Right atrium auricular region (tissue), 2 donors: ENCODE measurements at regions not wholly inside any gene's neighbourhood (a gene's known extent, or its start where the extent isn't known, plus 50 kb on each side); places are given as distances from the start of the nearest gene placed in this dataset.

Source experiments
- DNase-seq: peaks from one replicate; pipeline ENCODE4 v3.0.0-alpha.2; 2019; ENCODE audit warnings: low spot score
- H3K27ac ChIP-seq, 2 donors: fragments of 200-600 bp; sonication (generic); 1 replicate in 1 of 2; 2 replicates in 1 of 2; pipeline ENCODE4 v1.5.1; 2016 to 2019
- H3K27me3 ChIP-seq, 2 donors: fragments of 200-600 bp; sonication (generic); one replicate each; pipeline versions ENCODE4 v1.5.1 to v1.6.0; 2017 to 2019
- H3K36me3 ChIP-seq: fragments of 200-600 bp; sonication (generic); one replicate; pipeline ENCODE4 v1.5.1; 2016
- H3K4me1 ChIP-seq, 2 donors: fragments of 200-600 bp; sonication (generic); one replicate each; pipeline versions ENCODE4 v1.5.1 to v1.6.0; 2017 to 2019
- H3K4me3 ChIP-seq, 2 donors: fragments of 200-600 bp; sonication (generic); 1 replicate in 1 of 2; 2 replicates in 1 of 2; pipeline ENCODE4 v1.5.1; 2017 to 2019; ENCODE audit warnings: mild to moderate bottlenecking in 1 of 2, moderate library complexity in 1 of 2
- H3K9me3 ChIP-seq, 2 donors: fragments of 200-600 bp; sonication (generic); one replicate each; pipeline ENCODE4 v1.5.1; 2019
- CTCF ChIP-seq, 2 donors: fragments of 200-600 bp; sonication (generic); IDR thresholded peaks; one replicate each; pipeline ENCODE4 v1.5.1; 2019; ENCODE audit warnings: antibody characterized with exemption in 2 of 2

DNA sequence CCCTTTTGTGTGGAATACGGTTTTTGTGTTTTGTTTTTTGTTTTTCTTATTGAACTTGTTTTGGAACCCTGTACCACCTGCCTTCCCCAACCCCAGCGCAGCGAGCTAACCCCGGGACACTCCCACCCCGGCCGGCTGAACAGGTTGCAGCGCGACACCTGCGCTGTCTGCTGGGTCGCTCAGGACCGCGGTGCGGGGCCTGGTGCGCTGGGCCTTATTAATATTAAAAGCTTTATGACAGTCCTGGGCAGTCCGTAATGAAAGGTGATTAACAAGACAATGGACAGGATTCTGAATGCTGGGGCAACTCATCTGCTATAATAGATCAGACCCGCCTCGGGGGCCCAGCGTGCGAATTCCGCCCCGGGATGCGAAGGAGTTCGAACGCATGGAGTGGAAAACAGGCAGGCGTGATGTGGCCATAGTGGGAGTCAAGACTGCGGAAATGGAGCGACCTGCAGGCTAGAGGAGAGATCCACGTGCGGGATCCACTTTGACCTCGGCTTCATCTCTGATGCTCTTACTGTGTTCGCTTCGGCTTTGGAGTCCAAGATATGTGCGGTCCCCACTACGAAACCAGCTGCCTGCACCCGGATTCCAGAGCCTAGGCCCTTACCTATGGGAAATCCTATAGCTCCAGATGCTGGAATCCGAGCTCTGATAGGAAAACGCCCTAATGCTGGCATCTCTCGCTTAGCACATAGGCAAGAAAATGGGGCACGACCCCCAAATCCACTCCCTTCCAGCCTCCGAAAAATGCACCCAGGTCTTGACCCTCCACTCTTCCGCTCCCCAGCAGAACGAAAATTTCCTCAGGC is 69.0 kb upstream of the TMEM33 start:
- no peak for DNase-seq
- no peak overlapping the region for H3K4me3 ChIP-seq
- no peak overlapping the region for H3K27ac ChIP-seq
- H3K9me3 ChIP-seq = peaks cover 0 to 9% of the 10 kb centered on the region in 2 donors
- peaks cover 21 to 25% of the 10 kb centered on the region in 2 donors for H3K27me3 ChIP-seq
- no peaks in the 10 kb centered on the region for H3K36me3 ChIP-seq
- H3K4me1 ChIP-seq = peaks cover 0 to 23% of the 10 kb centered on the region in 2 donors
- TF ChIP-seq CTCF (IDR thresholded peaks at IDR 0.05) = no peak

GRCh38 chr4:41865306-41865980 is 69.8 kb upstream of the TMEM33 start:
- H3K4me3 ChIP-seq = no peak overlapping the region
- H3K36me3 ChIP-seq = no peaks in the 10 kb centered on the region
- peaks cover 0 to 23% of the 10 kb centered on the region in 2 donors for H3K4me1 ChIP-seq
- H3K9me3 ChIP-seq = peaks cover 0 to 9% of the 10 kb centered on the region in 2 donors
- no peak for TF ChIP-seq CTCF (IDR thresholded peaks at IDR 0.05)
- no peak overlapping the region for H3K27ac ChIP-seq
- peaks cover 21 to 25% of the 10 kb centered on the region in 2 donors for H3K27me3 ChIP-seq
- no peak for DNase-seq

GRCh38 chr4:41859087-41859486 is 76.1 kb upstream of the TMEM33 start:
- Histone ChIP-seq H3K36me3 (no peaks in the 10 kb centered on the region), H3K4me1 (no peaks in the 10 kb centered on the region), H3K27ac (no peak overlapping the region), H3K9me3 (peaks cover 0 to under 1% of the 10 kb centered on the region in 2 donors), H3K4me3 (no peak overlapping the region), H3K27me3 (no peaks in the 10 kb centered on the region)
- no peak for DNase-seq
- TF ChIP-seq CTCF (IDR thresholded peaks at IDR 0.05) = no peak

DNA sequence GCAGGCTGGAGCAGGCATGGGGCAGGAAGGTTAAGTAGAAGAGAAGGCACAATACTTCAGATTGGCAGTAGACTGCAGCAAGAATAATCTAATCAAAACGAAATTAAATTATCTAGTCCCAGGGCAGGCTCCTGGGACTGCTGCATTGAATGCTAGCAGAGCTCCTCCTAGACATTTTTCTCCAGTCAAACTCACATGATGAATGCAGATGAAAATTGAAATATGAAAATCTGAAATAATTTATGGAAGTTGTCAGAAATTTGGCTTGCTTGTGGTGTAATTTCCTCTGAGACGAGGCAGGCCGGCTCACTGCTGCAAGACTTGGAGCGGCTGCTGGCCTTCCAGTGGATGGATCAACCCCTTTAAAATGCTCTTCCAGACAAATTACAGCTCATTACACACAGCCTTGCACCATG is 78.0 kb upstream of the TMEM33 start:
- Histone ChIP-seq H3K9me3 (no peaks in the 10 kb centered on the region), H3K27me3 (no peaks in the 10 kb centered on the region), H3K36me3 (no peaks in the 10 kb centered on the region), H3K4me1 (no peaks in the 10 kb centered on the region), H3K4me3 (no peak overlapping the region), H3K27ac (no peak overlapping the region)
- DNase-seq = no peak
- TF ChIP-seq CTCF (IDR thresholded peaks at IDR 0.05) = no peak

- H3K9me3 ChIP-seq = no peaks in the 10 kb centered on the region
- DNase-seq = no peak
- H3K27ac ChIP-seq = no peak overlapping the region
- H3K36me3 ChIP-seq = no peaks in the 10 kb centered on the region
- no peak overlapping the region for H3K4me3 ChIP-seq
- H3K4me1 ChIP-seq = no peaks in the 10 kb centered on the region
- no peak for TF ChIP-seq CTCF (IDR thresholded peaks at IDR 0.05)
- H3K27me3 ChIP-seq = no peaks in the 10 kb centered on the region
These were observed 78.4 kb upstream of the TMEM33 start for GRCh38 chr4:41856797-41857196.
